ENCODE measurements at regions not wholly inside any gene's neighbourhood (a gene's known extent, or its start where the extent isn't known, plus 50 kb on each side); places are given as distances from the start of the nearest gene placed in this dataset.

GRCh38 chr6:103729658-103730057, 1130.1 kb downstream of the HACE1 start:
- Histone ChIP-seq H3K4me3 (no peak overlapping the region), H3K4me1 (ENCODE audit: low read depth) (no peaks in the 10 kb centered on the region), H3K27me3 (no peaks in the 10 kb centered on the region), H3K9me3 (ENCODE audit: low read depth) (no peaks in the 10 kb centered on the region), H3K27ac (no peak overlapping the region), H3K36me3 (no peaks in the 10 kb centered on the region)
- no peak for DNase-seq (ENCODE audit: low read depth in 1 of 2, low spot score in 1 of 2)
- no peak for TF ChIP-seq CTCF (IDR thresholded peaks at IDR 0.05; ENCODE audit: low read depth, low read length)

- H3K36me3 ChIP-seq: no peaks in the 10 kb centered on the region
- H3K9me3 ChIP-seq (ENCODE audit: low read depth): no peaks in the 10 kb centered on the region
- H3K27ac ChIP-seq: peak overlapping the region; percentile 10
- H3K4me1 ChIP-seq (ENCODE audit: low read depth): peaks cover 6% of the 10 kb centered on the region
- TF ChIP-seq CTCF (IDR thresholded peaks at IDR 0.05; ENCODE audit: low read depth, low read length): no peak
- H3K27me3 ChIP-seq: no peaks in the 10 kb centered on the region
- no peak overlapping the region for H3K4me3 ChIP-seq
- DNase-seq (ENCODE audit: low read depth in 1 of 2, low spot score in 1 of 2): no peak
Measured at GRCh38 chr6:103723438-103724322, 1136.0 kb downstream of the HACE1 start.

GRCh38 chr6:103722683-103723082, 1137.0 kb downstream of the HACE1 start:
- Histone ChIP-seq H3K36me3 (no peaks in the 10 kb centered on the region), H3K27ac (no peak overlapping the region), H3K9me3 (ENCODE audit: low read depth) (no peaks in the 10 kb centered on the region), H3K4me3 (no peak overlapping the region), H3K27me3 (no peaks in the 10 kb centered on the region), H3K4me1 (ENCODE audit: low read depth) (peaks cover 12% of the 10 kb centered on the region)
- no peak for TF ChIP-seq CTCF (IDR thresholded peaks at IDR 0.05; ENCODE audit: low read depth, low read length)
- no peak for DNase-seq (ENCODE audit: low read depth in 1 of 2, low spot score in 1 of 2)

- no peak for DNase-seq (ENCODE audit: low read depth in 1 of 2, low spot score in 1 of 2)
- H3K4me3 ChIP-seq: no peak overlapping the region
- H3K27me3 ChIP-seq: no peaks in the 10 kb centered on the region
- peaks cover 14% of the 10 kb centered on the region for H3K4me1 ChIP-seq (ENCODE audit: low read depth)
- H3K27ac ChIP-seq: no peak overlapping the region
- no peaks in the 10 kb centered on the region for H3K36me3 ChIP-seq
- H3K9me3 ChIP-seq (ENCODE audit: low read depth): no peaks in the 10 kb centered on the region
- no peak for TF ChIP-seq CTCF (IDR thresholded peaks at IDR 0.05; ENCODE audit: low read depth, low read length)
Measured at GRCh38 chr6:103721923-103722322, 1137.8 kb downstream of the HACE1 start.

GRCh38 chr6:103720393-103720792, 1139.3 kb downstream of the HACE1 start:
- Histone ChIP-seq H3K27ac (no peak overlapping the region), H3K27me3 (no peaks in the 10 kb centered on the region), H3K4me1 (ENCODE audit: low read depth) (peaks cover 14% of the 10 kb centered on the region), H3K9me3 (ENCODE audit: low read depth) (no peaks in the 10 kb centered on the region), H3K36me3 (no peaks in the 10 kb centered on the region), H3K4me3 (no peak overlapping the region)
- no peak for DNase-seq (ENCODE audit: low read depth in 1 of 2, low spot score in 1 of 2)
- TF ChIP-seq CTCF (IDR thresholded peaks at IDR 0.05; ENCODE audit: low read depth, low read length): no peak
